ENCODE measurements at regions not wholly inside any gene's neighbourhood (a gene's known extent, or its start where the extent isn't known, plus 50 kb on each side); places are given as distances from the start of the nearest gene placed in this dataset.

DNA sequence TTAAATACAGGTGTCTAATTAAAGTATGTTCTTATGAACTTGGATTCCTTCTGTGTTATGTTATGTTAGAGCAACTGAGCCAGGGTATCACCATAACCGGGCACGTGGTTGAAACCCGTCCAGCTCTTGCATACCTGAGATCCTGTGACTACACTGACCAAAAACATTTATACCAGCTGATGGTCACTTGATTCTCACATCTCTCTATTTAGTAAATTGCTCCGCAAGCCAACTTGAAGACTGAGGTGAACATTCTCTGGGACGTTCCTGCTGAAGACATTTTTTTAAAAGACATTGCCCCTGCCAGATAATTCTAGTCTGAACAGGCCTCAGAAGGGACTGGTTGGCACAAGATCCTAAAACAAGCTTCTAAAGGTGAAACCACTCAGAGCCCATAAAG is 550.0 kb upstream of the DIPK2B start:
- DNase-seq = no peak

DNA sequence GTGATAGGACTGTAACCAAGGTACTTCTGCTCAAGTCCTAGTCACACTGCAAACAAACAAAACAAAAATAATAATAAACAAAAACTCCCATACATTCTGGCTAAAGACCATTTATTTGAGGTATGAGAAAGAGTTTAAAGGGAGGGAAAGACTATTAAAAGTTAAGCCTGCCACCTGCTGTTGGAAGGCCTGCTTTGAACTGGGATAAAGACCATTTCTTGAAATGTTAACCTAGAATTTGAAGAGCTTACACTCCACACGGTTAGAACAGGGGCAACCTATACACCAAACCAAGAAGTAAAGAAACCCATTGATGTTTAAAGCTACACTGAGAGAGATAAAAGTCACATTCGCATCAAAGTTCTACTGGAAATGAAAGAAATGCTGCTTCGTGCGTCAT is 548.7 kb upstream of the DIPK2B start:
- DNase-seq = no peak

DNA sequence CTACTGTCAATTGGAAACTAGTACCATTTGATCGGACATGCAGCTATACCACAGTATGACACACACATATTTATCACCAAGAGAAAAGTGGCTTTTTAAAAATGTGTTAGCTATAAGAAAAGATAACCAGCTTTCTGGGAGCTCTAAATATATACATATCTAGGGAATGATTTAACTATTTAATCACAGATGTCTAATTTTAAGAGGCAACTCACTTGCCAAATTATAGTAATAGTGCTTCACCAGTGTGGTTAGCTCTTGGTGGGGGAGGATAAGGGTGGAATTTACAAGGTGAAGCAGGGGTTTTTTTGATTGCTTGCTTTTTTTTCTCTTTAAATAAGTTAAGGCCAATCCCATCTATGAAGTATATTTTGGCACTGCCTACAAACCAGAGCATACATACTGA is 547.7 kb upstream of the DIPK2B start:
- no peak for DNase-seq

DNA sequence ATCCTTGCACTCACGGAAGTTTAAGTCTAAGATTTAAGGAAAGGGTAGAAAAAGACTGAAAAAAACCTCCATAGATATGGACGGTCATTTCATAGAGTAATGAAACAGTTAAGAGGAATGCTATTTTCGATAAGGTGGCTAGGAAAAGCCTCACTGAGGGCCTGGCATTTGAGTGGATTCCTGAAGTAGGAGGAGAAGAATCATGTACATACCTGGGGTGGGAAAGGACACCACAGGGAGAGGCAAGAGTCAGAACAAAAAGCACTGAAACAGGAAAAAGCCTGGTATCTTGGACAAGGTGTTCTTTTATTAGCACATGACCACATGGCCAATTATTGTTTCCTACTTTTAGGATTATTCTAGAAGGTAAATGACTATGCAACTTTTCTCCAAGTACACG is 547.2 kb upstream of the DIPK2B start:
- no peak for DNase-seq

DNA sequence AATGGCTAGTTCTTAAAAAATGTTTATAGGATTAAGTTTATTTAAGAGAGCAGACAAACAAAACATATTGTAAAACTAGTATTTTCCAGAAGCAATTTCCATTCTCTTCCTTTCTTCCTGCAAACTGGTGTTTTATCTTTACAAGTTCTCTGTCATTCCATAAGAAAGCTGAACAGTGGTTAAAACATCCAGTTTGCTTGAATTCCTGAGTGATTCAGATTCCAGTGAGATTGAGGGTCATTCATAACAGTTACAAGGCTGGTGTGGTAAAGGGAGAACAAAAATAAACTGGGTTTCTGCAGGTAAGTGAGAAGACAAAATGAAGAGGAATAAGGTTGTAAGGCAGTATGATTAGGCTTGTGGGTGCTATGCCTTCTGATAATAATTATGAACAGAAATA is 544.8 kb upstream of the DIPK2B start:
- DNase-seq = no peak

DNA sequence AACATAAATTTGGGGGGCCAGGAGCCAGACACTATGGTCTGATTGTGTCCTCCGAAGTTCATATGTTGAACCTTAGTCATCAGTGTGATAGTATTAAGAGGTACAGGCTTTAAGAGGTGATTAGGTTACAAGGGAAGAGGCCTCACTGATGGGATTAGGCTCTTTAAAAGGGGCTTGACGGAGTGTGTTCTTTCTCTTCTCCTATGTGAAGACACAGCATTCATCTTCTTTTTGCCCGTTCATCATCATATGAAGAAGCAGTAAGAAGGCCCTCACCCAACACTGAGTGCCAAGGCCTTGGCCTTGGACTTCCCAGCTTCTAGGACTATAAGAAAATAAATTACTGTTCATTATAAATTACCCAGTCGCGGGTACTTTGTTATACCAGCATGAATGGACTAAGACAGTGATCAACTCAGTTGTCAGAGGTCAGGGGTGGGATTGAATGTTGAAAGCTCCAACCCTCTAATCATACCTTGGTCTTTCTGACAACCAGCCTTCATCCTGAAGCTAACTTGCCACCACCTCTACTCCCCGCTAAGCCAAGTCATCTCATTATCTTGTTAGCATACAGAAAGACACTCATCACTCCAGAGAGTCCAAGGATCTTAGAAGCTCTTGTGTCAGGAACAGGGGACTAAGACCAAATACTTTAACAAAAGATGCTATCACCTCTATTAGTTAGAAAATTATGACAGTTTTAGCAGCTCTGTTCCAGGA is 543.4 kb upstream of the DIPK2B start:
- no peak for DNase-seq

DNA sequence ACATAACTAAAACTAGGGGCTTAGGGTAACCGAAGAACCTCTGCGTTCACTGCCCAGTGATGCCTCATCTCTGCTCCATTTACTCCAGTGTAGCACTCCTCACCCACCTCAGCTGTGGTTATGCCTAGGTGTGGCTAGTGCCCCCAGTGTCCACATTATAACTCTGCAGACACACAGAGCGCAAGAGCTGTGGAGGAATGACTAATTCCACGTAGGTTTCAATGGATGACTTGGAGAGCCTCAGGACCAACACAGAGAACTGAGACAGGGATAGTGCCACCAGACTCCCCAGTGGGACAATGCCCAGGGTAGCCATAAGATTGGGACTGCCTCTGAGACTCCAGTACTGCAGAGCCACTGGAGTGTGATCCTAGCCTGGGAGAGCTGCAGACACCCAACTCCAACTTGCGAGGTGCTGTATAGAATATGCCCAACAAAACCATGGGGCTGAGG is 542.4 kb upstream of the DIPK2B start:
- no peak for DNase-seq

DNA sequence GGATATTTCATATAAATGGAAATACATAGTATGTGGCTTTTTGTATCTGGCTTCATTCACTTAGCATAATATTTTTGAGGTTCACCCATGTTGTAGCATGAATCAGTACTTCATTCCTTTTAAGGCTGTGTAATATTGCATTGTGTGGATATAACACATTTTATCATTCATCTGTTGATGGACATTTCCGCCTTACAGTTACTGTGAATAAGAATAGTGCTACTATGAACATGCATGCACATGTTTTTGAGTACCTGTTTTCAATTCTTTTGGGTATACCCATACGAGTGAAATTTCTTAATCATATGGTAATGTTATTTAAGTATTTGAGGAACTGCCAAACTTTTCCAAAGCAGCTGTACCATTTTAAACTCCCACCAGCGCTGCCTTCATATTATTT is 539.6 kb upstream of the DIPK2B start:
- DNase-seq = no peak

DNA sequence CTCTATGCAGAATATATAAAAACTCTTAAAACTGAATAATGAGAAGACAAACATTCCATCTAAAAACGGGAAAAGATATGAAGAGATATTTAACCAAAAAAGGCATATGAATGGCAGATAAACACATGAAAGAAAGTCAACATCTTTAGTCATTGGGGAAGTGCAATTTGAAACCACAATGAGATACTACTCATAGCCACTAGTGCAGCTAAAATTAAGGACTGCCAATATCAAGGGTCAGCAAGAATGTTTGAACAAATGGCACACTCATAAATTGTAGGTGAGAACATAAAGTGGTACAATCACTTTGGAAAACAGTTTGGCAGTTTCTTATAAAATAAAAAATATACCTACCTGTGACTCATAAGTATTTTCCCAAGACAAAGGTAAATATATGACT is 534.9 kb upstream of the DIPK2B start:
- DNase-seq = no peak

DNA sequence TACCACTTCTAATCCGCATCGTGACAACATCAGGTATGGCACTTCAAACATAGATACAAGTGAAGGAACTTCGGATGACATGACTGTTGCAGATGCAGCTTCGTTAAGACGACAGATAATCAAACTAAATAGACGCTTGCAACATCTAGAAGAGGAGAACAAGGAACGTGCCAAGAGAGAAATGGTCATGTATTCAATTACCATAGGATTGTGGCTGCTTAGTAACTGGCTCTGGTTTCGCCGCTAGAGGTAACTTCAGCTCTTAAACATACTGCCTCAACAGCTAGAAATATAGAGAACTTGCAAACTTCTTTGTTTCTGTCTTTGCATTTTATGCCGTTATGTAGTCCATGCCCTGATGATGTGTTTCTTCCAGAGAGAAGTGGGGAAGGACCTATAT is 530.8 kb upstream of the DIPK2B start:
- no peak for DNase-seq

DNA sequence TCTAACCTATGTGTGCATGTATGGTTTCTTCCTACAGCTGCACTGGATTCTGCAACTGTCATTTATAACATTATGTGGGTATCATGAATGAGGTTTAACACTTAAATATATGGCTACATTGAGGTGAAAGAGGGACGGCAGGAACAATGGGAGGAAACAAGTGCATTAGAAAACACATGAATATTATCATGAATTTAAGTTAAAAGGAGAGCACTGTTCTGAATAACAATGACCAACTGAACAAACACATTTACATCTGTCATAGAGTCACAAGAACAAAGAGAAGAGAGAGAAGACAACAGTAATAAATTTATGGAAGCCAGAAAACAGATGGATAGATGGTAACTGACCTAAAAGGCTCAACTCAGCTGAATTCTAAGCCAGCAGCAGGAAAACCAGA is 527.1 kb upstream of the DIPK2B start:
- DNase-seq = no peak

DNA sequence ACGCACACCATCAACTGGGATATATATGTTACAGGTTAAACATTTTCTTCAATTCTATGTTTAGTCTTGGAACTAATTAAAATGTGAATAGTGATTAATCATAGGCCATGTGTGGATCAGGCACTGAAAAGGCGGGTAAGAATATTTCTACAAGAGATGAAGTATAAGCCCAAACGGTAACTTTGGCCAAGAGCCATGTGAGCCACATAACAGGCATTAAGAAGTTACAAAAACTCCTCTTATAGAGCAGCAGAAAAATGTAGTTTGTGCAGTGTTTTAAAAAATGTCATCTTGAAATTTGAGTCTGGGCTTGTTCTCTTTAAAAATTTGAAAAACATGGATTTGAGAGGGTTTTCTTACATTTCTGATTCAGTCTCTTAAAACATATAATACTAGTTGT is 521.8 kb upstream of the DIPK2B start:
- no peak for DNase-seq

DNA sequence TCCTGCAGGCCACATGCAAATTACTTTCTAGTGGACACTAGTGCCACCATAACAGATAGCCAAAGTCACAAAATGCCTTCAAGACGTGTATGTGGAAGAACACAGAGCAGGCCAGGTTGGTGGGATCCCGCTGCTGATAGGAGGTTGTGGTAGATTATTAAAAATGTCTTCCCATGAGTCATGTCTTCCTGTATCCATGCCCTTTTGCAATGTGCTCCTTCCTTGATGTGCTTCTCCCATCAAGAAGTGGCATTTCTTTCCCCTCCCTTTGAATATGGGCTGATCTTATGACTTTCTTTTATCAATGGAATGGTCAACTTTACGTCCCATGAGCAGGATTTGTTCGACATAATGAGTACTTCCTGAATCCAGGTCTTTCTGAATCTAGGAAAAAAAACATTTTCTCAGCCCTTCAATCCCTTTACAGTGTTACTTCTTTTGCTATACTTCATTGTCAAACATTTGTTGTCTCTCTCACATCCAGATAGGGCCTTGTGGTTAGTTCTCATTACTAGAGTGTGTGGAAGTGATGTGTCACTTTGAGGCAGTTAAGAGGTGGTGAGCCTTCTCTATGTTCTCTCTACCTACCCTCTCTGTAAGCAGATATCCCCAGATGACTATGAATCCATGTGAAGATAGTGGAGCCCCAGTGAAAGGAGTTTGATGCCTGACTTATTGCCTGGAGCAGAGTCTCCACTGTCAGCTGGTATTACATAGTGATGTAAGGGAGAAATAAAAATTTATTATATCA is 519.2 kb upstream of the DIPK2B start:
- no peak for DNase-seq

DNA sequence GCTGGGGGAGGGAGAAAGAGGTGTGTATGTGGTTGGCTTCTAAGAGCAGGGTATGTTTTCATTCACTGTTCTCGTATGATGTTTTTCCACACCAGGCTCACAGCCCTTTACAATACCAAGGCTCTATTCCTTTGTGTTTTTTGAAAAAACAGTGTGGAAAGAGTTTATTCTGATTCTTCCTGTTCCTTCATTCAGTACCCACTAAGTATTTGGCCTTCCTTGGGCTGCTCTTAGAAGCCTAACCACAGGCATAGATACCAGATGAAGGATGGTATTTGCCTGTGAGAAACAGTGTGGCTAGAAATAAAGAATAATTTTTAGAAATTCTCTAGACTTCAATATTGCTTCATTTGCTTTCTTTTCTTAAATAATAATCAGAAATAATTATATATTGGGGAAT is 518.0 kb upstream of the DIPK2B start:
- DNase-seq = no peak

DNA sequence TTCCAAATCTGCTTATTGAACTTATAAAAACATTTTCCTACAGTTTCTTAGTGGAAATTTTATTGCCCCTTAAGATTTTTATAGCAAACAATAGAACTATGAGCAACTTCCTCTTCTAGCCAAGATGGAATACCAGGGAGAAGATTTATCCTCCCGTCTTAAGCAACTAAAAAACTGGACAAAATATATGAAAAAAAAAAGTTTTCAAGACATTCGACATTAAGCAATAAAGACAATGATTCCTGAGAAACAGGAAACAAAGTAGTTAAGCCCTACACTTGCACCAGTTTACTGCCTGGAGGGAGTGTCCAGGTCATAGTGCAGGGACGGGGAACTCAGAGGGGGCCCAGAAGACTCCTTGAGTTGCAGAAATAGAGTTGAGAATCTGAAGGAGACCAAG is 516.1 kb upstream of the DIPK2B start:
- no peak for DNase-seq

DNA sequence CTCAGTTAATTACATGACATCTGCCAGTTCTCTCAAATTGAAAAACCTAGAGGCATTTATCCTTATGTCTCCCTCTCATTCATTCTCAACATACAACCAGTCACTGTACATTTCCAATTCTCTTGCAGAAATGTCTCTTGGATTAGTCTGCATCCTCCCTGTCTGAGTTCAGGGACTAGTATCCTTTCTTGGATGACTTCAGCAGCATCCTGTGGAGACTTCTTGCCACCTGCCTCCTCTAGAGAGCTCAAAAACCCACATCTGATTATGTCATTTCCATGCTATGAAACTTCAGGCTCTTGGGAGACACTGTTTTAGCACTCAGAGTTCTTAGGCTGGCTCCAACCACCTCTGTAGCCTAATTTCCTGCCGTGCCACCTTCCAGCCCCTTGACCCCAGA is 515.1 kb upstream of the DIPK2B start:
- no peak for DNase-seq

DNA sequence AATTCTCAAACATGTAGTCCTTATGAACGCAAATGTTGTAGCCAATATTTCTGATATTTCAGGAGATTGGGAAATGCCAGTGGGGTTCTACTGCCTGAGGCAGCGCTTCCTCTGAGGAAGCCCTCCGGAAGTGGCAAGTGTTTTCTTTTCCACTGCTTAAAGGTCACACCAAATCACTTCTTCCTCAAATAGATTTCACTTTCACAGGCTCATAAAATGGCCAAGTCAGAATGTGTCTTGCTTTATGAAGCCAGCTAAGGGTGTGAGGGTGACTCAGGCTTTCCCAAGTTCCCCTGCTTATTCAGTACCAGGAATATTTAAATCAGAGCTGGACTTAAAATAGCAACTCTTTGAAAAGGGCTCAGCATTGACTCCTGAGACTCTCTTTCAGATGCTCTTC is 514.2 kb upstream of the DIPK2B start:
- DNase-seq = peak in 2 of 56 donors; percentile 0

DNA sequence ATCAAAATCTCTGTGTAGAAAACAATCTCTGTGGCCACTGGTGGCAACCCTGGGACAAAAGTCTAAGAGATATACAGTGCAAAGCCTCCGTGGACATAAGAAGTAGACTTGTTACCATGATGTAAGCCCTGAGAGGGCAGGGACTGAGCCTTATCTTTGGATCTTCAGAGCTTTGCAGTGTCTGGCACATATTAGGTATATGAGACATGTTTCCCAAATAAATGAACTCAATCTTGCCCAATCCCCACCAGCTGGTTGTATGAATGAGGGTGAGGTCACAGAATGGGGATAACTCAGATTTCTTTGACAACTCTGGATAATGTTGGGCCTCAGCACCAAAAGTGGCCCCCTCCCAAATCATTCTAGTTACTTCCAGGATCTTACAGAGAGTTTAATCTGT is 511.4 kb upstream of the DIPK2B start:
- no peak for DNase-seq

DNA sequence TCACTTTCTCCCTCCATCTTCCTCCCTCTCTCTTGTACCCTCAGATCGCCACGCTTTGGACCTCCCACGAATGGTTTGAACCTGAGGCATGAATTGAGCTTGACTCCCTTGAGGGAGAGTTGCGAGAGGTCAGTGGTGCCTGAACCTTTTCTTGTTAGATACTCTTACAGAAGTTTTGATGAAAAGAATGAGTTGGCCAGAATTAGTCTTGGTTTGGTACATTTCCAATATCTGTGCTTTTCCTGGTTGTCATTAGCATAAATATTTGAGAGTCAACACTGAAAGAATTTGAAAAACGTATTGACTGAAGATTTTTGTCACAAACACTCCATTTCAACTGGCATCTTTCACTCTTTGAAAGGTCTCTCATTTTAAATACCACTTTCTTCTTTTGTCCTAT is 510.6 kb upstream of the DIPK2B start:
- DNase-seq = no peak

DNA sequence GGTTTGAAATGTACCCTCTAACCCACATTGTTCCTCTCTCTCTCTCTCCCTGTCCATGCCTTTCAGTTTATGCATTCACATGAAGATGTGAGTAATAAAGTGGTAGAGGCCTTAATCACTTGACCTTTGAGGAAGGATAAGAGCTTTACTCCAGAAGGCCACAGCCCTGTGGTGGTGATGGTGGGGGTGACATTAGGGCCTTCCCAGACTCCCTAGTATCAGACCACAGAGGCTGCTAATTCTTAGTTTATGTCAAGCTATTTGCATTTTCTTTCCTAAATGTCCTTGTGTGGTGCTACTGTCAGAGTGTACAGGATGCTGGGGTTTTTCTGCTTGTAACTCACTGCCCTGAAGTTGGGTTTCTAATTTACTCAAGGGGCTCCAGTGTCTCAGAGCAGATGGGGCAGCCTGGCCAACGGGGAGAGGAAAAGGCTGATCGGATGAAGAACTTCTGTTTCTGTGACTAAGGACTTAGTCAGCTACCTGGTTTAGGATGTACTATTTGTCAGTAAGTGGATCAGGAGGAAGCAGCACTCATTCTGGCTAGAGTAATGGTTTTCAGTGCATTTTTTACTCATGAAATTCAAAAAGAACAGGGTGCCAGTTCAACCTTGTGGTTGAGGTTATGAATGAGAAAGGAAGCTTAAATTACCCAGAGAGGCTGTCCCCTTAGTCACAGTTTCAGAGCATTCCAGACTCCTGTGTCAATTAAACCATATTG is 509.6 kb upstream of the DIPK2B start:
- DNase-seq = no peak

DNA sequence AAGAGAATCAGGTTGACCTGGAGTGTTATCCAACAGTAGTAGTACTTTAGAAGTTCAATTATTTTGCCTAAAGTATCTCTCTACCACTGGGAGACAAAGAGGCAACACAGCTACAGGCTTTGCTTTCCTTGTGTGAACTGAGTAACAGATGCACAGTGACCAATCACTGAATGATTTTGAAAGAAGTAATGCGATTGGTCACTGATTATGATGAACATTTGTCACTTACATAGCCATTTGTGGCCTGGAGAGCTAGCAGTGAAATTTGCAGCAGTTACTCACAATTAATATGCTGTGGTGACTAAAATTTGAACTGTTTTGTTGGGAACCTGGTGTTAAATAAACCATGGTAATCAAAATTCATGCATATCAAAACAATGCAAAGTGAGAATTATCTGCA is 508.7 kb upstream of the DIPK2B start:
- no peak for DNase-seq

DNA sequence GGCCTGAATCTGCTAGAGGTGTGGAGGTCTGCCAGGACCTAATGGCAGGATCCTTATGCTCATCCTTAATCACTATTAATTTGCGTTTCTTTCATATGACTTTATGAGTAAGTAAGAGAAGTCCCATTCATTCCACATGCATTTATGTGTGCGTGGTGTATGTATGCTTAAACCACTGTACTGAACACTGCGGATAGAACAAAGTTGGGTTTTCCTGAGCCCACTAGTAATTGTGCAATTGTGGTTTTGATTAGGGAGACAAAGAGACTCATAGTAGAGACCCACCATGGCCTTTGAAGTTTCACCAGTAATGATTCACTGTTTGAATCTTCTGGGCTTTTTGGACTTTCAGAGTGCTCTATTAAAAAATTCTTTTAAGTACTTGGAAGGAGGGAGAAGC is 498.5 kb upstream of the DIPK2B start:
- no peak for DNase-seq

DNA sequence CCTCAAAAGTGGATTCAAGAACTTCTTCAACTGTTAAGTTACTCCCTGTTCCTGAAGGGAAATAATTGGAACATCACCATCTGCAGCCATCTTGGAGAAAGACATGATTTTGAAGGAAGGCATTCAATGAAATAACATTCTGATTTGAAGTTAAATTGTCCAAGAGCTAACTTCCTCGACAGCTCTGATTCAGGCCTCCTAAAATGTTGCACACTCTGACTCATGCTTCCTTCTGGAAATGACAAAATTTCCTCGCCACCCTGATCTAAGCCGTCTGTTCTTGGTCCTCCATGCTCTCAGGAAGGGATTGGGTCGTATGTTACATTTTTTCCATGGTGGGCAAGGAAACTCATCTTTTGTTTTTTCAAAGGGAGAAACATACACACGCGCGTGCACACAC is 496.9 kb upstream of the DIPK2B start:
- DNase-seq = no peak
